Stimulated activated CD4-positive, alpha-beta T cell treated with anti-CD3 and anti-CD28 coated beads, Interleukin-15, amount 100 ng/mL, for 1 hour (primary cell): ENCODE measurements at regions not wholly inside any gene's neighbourhood (a gene's known extent, or its start where the extent isn't known, plus 50 kb on each side); places are given as distances from the start of the nearest gene placed in this dataset.

Experiments
- DNase-seq, 2 donors: peaks; one replicate each; pipeline ENCODE4 v3.0.0-alpha.2; 2020; ENCODE audit warnings: low read depth in 1 of 2, low spot score in 1 of 2

GRCh38 chr16:85989863-85990643, 91.1 kb downstream of the IRF8 start:
- DNase-seq = no peak

DNA sequence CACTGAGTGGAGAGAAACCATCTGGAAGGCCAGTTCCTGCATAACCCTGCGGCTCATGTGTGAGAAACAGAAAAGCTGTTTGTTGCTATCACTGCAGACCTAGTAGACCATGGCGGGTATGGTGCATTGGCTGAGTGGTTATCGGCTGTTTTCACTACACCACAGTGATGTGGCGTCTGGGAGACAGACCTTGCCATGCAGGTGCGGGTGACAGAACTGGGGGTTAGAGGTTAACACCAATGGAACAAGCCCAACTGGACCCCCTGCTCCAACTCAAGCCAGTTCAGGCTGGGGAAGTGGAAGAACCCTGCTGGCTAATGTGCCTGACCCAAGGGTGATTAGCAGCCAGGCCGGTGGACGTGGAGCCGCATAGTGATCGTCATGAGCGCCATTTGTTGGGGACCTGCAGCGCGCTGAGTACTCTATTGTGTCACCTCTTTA, 91.9 kb downstream of the IRF8 start:
- DNase-seq = no peak

DNA sequence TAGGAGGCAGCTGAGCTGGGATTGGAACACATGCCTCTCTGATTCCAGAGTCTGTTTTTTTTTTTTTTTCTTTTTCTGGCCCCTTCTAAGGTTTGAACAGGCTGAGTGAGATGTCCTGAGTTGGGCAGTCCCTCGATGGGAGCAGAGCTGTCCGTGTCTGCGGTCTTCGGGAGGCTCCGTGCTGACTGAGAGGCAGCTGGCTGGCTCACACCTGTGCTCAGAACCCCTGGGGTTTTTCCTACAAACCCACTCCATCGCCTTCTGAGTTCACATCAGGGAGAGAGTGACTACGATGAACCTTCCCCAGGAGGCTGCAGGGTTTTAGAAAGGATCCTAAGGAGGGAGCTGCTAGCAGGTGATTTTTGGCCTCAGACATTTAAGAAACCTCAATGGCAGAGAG, 92.5 kb downstream of the IRF8 start:
- DNase-seq = no peak

- no peak for DNase-seq
Observed at GRCh38 chr16:85991856-85992255, 92.9 kb downstream of the IRF8 start.

- no peak for DNase-seq
Observed at GRCh38 chr16:85992359-85992758, 93.4 kb downstream of the IRF8 start.

DNA sequence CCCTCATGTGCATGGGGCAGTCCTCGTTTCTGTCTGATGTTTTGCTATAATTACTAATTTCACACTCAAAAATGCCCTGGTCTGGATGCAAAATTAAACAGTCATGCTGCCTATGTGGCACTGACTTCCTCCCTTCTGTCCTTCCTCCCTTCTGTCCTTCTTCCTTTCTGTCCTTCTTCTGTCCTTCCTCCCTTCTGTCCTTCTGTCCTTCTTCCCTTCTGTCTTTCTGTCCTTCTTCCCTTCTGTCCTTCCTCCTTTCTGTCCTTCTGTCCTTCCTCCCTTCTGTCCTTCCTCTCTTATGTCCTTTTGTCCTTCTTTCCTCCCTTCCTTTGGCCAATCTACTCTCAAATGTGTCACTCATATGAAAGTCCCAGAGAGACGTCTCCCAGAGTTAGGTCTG, 93.8 kb downstream of the IRF8 start:
- DNase-seq = no peak

GRCh38 chr16:85994492-85995490, 95.8 kb downstream of the IRF8 start:
- DNase-seq = no peak

- no peak for DNase-seq
Observed at GRCh38 chr16:85995541-85996423, 96.8 kb downstream of the IRF8 start.

DNA sequence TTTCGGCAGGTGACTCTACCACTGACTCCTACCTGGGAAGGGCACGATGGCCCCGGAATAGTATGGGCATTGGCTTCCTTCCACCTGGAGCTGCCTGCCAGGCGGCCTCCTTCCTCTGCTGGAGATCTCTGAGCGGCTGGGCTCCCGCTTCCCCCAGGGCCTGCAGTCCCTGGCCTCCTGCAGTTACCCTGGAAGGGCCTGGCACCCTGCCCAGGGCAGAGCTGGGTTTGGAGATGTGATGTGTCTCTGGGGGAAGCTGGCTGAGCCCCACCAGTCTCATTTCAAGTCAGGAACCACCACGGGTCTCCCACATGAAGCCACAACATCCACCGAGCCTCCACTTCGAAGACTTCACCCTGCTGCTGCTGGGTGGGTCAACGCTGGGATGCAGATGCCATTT, 97.9 kb downstream of the IRF8 start:
- DNase-seq = no peak

DNA sequence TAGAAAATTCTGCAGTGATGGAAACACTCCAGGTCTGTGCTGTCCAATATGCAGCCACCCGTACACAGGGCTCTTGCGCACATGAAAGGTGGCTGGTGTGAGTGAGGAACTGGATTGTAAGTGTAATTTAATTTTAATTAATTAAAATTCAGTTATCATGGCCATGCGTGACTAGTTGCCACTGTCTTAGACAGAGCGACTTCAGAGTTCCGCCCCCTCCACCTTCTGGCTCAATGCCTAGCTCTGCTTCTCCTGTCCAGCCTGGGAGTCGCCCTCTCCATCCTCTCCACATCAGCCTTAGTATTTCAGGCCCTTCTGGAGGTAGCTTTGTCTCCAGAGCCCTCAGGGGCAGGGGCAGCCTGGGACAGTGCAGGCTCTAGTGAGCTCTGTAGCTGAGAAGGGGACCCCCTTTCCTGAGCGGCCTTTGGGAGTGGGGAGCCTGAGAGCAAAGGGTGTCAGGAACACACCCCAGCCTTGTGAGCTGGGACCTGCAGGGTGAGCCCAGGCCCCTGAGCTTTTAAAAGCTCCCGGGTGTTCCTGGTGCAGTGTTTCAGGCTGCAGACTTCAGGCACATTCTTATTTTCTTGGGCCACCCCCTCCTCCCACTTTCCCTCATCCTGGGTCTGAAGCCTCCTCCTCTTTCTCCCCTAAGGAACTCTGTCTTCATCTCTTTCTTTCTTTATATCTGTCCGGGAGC, 99.4 kb downstream of the IRF8 start:
- DNase-seq = no peak

GRCh38 chr16:85998868-85999729, 100.1 kb downstream of the IRF8 start:
- no peak for DNase-seq

- DNase-seq = no peak
Observed at GRCh38 chr16:85999778-86000177, 100.8 kb downstream of the IRF8 start.

DNA sequence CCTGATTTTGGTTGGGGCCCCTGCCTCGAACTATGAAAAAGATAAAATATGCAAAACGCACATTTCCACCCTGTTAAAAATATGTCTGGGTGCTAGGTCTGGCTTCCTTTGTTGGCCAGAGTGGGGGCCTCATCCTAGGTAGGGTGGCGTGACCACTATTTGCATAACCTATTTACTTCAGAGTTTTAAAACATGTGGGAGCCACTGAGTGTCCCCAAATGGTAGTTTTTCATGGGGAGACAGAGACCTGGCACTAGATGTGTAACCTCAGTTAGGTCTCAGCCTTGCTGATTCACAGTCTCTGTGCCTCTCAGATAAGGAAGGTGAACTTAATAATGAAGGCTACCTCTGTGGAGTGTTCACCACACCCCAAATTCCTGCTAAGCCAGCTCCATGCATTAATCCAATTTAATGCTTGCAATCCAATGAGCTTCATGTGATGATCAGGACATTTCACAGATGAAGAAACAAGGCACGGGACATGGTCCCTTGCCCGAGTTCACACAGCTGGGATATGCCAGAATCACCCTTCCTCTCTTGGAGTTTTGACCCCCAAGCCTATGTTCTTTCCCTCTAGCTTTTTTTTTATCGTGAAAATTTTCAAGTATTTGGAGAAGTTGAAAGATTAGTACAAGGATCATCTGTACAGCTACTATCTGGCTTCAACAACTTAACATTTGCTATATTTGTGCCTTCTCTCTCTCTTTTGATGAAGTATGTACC, 103.4 kb downstream of the IRF8 start:
- DNase-seq = no peak

GRCh38 chr16:86007524-86007923, 108.6 kb downstream of the IRF8 start:
- no peak for DNase-seq

DNA sequence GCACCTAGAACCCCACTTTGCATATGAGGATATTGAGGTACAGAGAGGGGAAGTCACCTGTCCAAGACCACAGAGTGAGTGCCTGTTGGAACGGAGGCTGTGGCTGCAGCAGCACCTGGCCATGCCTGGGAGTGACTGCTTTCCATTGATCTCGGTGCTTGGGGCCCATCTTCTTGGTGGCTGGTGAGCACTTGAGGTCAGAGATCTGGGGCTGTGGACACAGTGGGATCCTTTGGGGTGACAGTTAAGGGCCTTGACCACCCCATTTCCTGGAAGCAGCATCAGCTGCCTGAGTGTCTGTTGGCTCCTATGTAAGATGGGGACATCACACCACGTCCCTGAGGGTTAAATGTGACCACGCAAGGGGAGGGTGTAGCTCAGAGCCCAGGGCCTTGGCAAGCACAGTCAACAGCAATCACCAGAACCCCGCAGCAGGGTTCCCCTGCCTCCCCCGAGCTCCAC, 111.7 kb downstream of the IRF8 start:
- DNase-seq = no peak

GRCh38 chr16:86011532-86011931, 112.6 kb downstream of the IRF8 start:
- no peak for DNase-seq

DNA sequence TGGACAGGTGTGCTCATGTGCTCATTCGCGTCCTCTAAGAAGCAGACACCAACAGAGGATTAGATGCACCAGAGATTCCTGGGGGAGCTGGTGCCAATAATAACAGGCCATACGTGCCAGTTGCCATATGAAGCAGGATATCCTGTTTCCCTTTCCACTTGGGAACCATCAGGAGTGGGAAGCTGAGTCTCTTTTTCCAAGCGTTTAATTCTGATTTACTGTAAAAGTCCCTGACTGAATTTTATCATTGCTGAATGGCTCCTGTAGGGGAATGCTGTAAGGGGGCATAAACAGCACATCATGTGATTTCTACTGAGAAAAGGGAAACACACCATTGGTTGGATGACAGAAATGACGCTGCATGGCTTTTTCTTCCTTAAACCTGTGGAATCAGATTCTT, 113.3 kb downstream of the IRF8 start:
- no peak for DNase-seq

DNA sequence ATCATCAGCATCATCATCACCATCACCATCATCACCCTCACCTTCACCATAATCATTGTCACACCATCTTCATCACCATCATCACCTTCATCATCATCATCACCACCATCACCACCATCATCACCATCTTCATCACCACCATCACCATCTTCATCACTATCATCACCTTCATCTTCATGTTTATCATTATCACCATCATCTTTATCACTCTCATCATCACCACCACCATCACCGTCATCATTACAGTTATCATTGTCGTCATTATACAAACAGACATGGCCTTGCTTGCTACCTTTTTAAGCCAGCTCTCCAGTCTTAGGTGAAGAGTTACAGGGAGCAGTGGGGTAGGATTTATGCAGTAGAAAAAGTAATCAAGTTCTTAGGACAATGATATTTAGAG, 114.9 kb downstream of the IRF8 start:
- no peak for DNase-seq

DNA sequence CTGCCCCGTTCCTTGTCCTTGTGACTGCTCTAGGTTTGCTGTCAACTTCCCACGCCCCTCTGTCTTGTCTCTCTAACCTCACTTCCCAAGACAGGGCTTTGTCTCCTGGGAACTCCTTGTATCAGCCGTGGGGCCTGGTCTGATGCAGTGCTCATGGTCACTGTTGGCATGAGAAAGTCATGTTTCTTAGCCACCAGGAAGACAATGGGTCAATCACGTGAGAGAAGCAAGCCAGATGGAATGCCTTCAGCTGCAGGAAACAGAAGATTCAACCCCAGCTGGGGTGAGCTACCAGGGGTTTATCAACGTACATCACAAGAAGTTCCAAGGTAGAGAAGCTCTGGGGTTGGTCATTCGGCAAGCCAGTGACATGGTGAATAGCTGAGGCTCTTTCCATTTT, 116.6 kb downstream of the IRF8 start:
- DNase-seq = no peak
